ENCODE measurements at regions not wholly inside any gene's neighbourhood (a gene's known extent, or its start where the extent isn't known, plus 50 kb on each side); places are given as distances from the start of the nearest gene placed in this dataset.
A peak's percentile ranks its signal among the peaks of the same experiment; 100 is the strongest.

- no peak overlapping the region for H3K4me3 ChIP-seq (ENCODE audit: low read depth, low read length)
- H3K27me3 ChIP-seq (ENCODE audit: insufficient read depth, low read depth, severe bottlenecking), result no peaks in the 10 kb centered on the region
- H3K27ac ChIP-seq, result peak overlapping the region; percentile 85
- no peaks in the 10 kb centered on the region for H3K9me3 ChIP-seq (ENCODE audit: severe bottlenecking)
- no peak for TF ChIP-seq CTCF (IDR thresholded peaks at IDR 0.05; ENCODE audit: low read depth, low read length)
- no peaks in the 10 kb centered on the region for H3K36me3 ChIP-seq
- peak; percentile 67 for DNase-seq
These were observed 262.6 kb downstream of the COX7C start for GRCh38 chr5:86880344-86880743.

- no peaks in the 10 kb centered on the region for H3K9me3 ChIP-seq (ENCODE audit: severe bottlenecking)
- H3K27ac ChIP-seq, result peak overlapping the region; percentile 85
- peak; percentile 78 for DNase-seq
- TF ChIP-seq CTCF (IDR thresholded peaks at IDR 0.05; ENCODE audit: low read depth, low read length), result peak; percentile 83
- no peaks in the 10 kb centered on the region for H3K36me3 ChIP-seq
- no peak overlapping the region for H3K4me3 ChIP-seq (ENCODE audit: low read depth, low read length)
- H3K27me3 ChIP-seq (ENCODE audit: insufficient read depth, low read depth, severe bottlenecking), result no peaks in the 10 kb centered on the region
These were observed 263.2 kb downstream of the COX7C start for GRCh38 chr5:86880785-86881492.

GRCh38 chr5:86881493-86882090 lies 263.9 kb downstream of the COX7C start:
- Histone ChIP-seq H3K27ac (peak overlapping the region; percentile 26; the same call in 1 of the 2 replicates), H3K27me3 (ENCODE audit: insufficient read depth, low read depth, severe bottlenecking) (no peaks in the 10 kb centered on the region), H3K4me3 (ENCODE audit: low read depth, low read length) (no peak overlapping the region), H3K36me3 (no peaks in the 10 kb centered on the region), H3K9me3 (ENCODE audit: severe bottlenecking) (no peaks in the 10 kb centered on the region)
- no peak for DNase-seq
- no peak for TF ChIP-seq CTCF (IDR thresholded peaks at IDR 0.05; ENCODE audit: low read depth, low read length)

GRCh38 chr5:86884608-86885007 lies 266.9 kb downstream of the COX7C start:
- Histone ChIP-seq H3K9me3 (ENCODE audit: severe bottlenecking) (no peaks in the 10 kb centered on the region), H3K27ac (no peak overlapping the region), H3K36me3 (no peaks in the 10 kb centered on the region), H3K4me3 (ENCODE audit: low read depth, low read length) (no peak overlapping the region), H3K27me3 (ENCODE audit: insufficient read depth, low read depth, severe bottlenecking) (no peaks in the 10 kb centered on the region)
- TF ChIP-seq CTCF (IDR thresholded peaks at IDR 0.05; ENCODE audit: low read depth, low read length), result no peak
- no peak for DNase-seq

- H3K4me3 ChIP-seq (ENCODE audit: low read depth, low read length), result no peak overlapping the region
- H3K9me3 ChIP-seq (ENCODE audit: severe bottlenecking), result no peaks in the 10 kb centered on the region
- DNase-seq, result no peak
- no peaks in the 10 kb centered on the region for H3K36me3 ChIP-seq
- no peaks in the 10 kb centered on the region for H3K27me3 ChIP-seq (ENCODE audit: insufficient read depth, low read depth, severe bottlenecking)
- TF ChIP-seq CTCF (IDR thresholded peaks at IDR 0.05; ENCODE audit: low read depth, low read length), result no peak
- no peak overlapping the region for H3K27ac ChIP-seq
These were observed 267.3 kb downstream of the COX7C start for GRCh38 chr5:86885011-86885410.

Data from WERI-Rb-1 (cell line).